CD4-positive, alpha-beta memory T cell (primary cell): ENCODE measurements at regions not wholly inside any gene's neighbourhood (a gene's known extent, or its start where the extent isn't known, plus 50 kb on each side); places are given as distances from the start of the nearest gene placed in this dataset.

ENCODE experiments used
- CTCF ChIA-PET: fragments of 350-600 bp; sonication (Branson Sonifier 250); formaldehyde crosslinking; loops from one replicate; lab custom pipeline; 2021; ENCODE audit warnings: inconsistent platforms; ENCODE audit not compliant: partially characterized antibody; lab: Charles Lee
- POLR2A ChIA-PET: fragments of 350-600 bp; sonication (Branson Sonifier 250); formaldehyde crosslinking; loops from one replicate; lab custom pipeline; 2021; ENCODE audit not compliant: partially characterized antibody; lab: Charles Lee
- DNase-seq, 5 donors: peaks; one replicate each; pipeline versions ENCODE4 v3.0.0 to v3.0.0-alpha.2; 2020 to 2022; ENCODE audit warnings: mixed read lengths in 1 of 5
- H3K27ac ChIP-seq: one replicate; pipeline ENCODE4 v1.7.0; 2013; ENCODE audit warnings: low read depth, low read length
- H3K27me3 ChIP-seq: 2 replicates; pipeline ENCODE4 v1.7.0; 2013; ENCODE audit warnings: mild to moderate bottlenecking, low read length, moderate library complexity; ENCODE audit not compliant: insufficient read depth
- H3K36me3 ChIP-seq: 2 replicates; pipeline ENCODE4 v1.7.0; 2013; ENCODE audit warnings: mild to moderate bottlenecking, low read length, moderate library complexity; ENCODE audit not compliant: insufficient read depth
- H3K4me1 ChIP-seq: 2 replicates; pipeline ENCODE4 v1.7.0; 2013; ENCODE audit warnings: mild to moderate bottlenecking, low read length, moderate library complexity; ENCODE audit not compliant: insufficient read depth
- H3K4me3 ChIP-seq, 2 donors: one replicate each; pipeline ENCODE4 v1.7.0; 2013; ENCODE audit warnings: low read length in 2 of 2, mild to moderate bottlenecking in 1 of 2
- H3K9me3 ChIP-seq, 2 donors: one replicate each; pipeline ENCODE4 v1.7.0; 2013; ENCODE audit warnings: low read length in 2 of 2, control low read depth in 1 of 2; ENCODE audit not compliant: control insufficient read depth in 1 of 2
- H3K27ac Mint-ChIP-seq, 7 donors: one replicate each; pipeline ENCODE4 v1.8.0; 2020 to 2021; ENCODE audit warnings: mixed read lengths in 7 of 7, mild to moderate bottlenecking in 6 of 7, inconsistent platforms in 3 of 7, moderate library complexity in 3 of 7
- H3K27me3 Mint-ChIP-seq, 2 donors: one replicate each; pipeline ENCODE4 v1.8.0; 2020 to 2021; ENCODE audit warnings: mixed read lengths in 2 of 2
- H3K36me3 Mint-ChIP-seq, 2 donors: one replicate each; pipeline ENCODE4 v1.8.0; 2020 to 2021; ENCODE audit warnings: mixed read lengths in 2 of 2, inconsistent platforms in 1 of 2, mild to moderate bottlenecking in 1 of 2
- H3K4me1 Mint-ChIP-seq, 4 donors: one replicate each; pipeline ENCODE4 v1.8.0; 2020 to 2021; ENCODE audit warnings: mixed read lengths in 4 of 4, mild to moderate bottlenecking in 1 of 4
- H3K4me3 Mint-ChIP-seq, 8 donors: one replicate each; pipeline ENCODE4 v1.8.0; 2020 to 2021; ENCODE audit warnings: mixed read lengths in 8 of 8, mild to moderate bottlenecking in 7 of 8, moderate library complexity in 6 of 8, inconsistent platforms in 3 of 8
- H3K9me3 Mint-ChIP-seq, 8 donors: one replicate each; pipeline ENCODE4 v1.8.0; 2020 to 2021; ENCODE audit warnings: mixed read lengths in 8 of 8, mild to moderate bottlenecking in 5 of 8, inconsistent platforms in 3 of 8, moderate library complexity in 1 of 8
- intact Hi-C: fragments of 100-400 bp; cut with micrococcal nuclease; formaldehyde crosslinking; loops from one replicate; pipeline ENCODE4 v1.15.1; 2023

DNA sequence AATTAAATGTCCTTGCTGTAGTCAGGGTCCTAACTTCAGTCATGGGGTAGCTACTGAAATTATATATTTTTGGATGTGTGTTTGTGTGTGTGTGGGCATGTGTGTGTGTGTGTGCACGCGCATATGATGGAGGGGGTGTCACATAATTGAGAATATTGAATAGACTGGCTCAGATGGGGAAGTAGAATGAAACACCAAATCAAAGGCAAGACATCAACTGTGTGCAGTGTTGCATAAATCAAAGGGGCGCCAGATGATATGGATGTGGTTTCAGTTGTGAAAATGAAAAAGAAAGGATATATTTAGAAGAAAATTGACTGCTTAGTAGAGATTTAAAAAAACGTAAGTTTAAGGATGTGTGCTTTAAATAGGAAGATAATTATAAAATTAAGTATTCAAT lies 144.2 kb upstream of the CEP162 start:
- Histone ChIP-seq H3K27ac (no peak overlapping the region), H3K9me3 (no peaks in the 10 kb centered on the region), H3K27me3 (no peaks in the 10 kb centered on the region), H3K4me3 (no peak overlapping the region), H3K36me3 (no peaks in the 10 kb centered on the region), H3K4me1 (no peaks in the 10 kb centered on the region)
- H3K36me3 Mint-ChIP-seq = no peaks in the 10 kb centered on the region
- no peaks in the 10 kb centered on the region for H3K4me1 Mint-ChIP-seq
- intact Hi-C loops = no loop called here
- ChIA-PET CTCF (no interaction called here), POLR2A (no interaction called here)
- peaks cover 0 to 12% (median 5%) of the 10 kb centered on the region in 8 donors for H3K9me3 Mint-ChIP-seq
- no peak overlapping the region for H3K27ac Mint-ChIP-seq
- H3K4me3 Mint-ChIP-seq = no peak overlapping the region
- no peaks in the 10 kb centered on the region for H3K27me3 Mint-ChIP-seq
- no peak for DNase-seq

DNA sequence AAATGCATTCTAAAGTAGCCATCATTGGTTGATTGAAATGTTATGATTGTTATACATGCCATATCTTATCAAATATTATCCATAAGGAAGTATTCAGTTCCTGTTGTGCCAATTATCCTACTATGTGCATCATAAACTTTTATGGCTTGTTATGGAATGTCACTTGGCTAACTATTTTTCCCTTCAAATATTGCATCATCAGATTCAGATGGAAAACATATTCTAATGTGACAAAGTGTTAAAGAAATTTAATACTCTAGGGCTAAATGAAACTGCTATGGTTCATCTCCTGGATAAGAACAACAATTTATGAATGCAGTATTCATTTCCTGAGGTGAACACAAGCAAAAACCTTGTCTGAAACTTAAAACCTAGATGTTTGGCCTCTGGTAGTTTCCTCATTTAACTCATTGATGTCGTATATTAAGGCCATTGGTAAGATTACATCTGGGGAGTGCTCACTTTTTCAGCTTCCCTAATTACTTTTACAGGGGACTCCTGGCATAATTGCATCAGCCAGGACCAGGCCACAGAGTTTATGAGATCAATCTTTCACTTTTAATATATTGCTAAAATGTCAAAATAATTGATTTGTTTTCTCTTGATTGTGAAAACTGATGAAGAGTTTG lies 134.9 kb upstream of the CEP162 start:
- H3K4me3 ChIP-seq = no peak overlapping the region
- H3K4me3 Mint-ChIP-seq = no peak overlapping the region
- no peaks in the 10 kb centered on the region for H3K9me3 ChIP-seq
- intact Hi-C loops = no loop called here
- H3K4me1 ChIP-seq = no peaks in the 10 kb centered on the region
- ChIA-PET POLR2A (no interaction called here), CTCF (no interaction called here)
- H3K4me1 Mint-ChIP-seq = no peaks in the 10 kb centered on the region
- peaks cover 0 to 2% (median 0%) of the 10 kb centered on the region in 8 donors for H3K9me3 Mint-ChIP-seq
- no peak overlapping the region for H3K27ac Mint-ChIP-seq
- no peak for DNase-seq
- no peaks in the 10 kb centered on the region for H3K27me3 Mint-ChIP-seq
- H3K27ac ChIP-seq = no peak overlapping the region
- H3K36me3 ChIP-seq = no peaks in the 10 kb centered on the region
- no peaks in the 10 kb centered on the region for H3K36me3 Mint-ChIP-seq
- no peaks in the 10 kb centered on the region for H3K27me3 ChIP-seq

DNA sequence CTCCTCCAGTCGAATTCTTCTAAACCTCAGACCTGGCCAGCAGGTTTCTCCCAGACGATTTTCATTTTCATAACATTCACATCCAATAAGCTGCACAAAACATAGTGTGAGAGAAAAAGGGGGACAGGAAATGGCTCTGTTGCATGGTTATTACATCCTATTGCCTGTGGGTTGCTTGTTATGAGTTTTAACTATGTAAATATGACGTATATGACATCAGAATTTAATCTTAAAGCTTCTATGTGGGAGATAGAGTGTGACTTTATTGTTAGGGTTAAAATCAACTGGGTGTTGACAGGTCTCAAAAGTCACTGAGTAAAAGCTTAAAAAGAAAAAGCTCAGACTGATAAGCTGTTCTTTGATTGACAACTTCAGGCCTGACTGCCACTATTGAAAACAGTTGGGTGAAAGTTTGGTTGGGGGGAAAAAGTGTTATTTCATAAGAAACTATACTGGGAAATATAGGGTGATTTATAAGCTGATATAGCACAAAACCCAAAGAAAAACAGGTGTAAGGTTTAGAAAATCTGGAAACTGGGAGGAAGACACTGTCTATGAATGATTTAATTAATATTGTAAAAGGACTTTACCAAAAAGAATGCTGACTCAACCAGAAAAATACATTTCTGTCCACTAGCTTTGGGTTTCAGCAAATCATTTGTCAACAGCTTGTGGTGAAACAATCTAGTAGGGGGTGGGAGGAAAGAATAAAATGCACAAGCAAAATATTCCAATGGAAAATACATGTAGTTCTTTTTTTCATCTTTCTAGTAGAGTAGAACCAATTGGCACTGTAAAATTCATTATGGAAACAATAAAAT lies 134.1 kb upstream of the CEP162 start:
- no peak overlapping the region for H3K4me3 ChIP-seq
- H3K9me3 Mint-ChIP-seq = peaks cover 0 to 5% (median 0%) of the 10 kb centered on the region in 8 donors
- no peaks in the 10 kb centered on the region for H3K27me3 ChIP-seq
- H3K4me1 Mint-ChIP-seq = no peaks in the 10 kb centered on the region
- H3K27me3 Mint-ChIP-seq = no peaks in the 10 kb centered on the region
- no peak overlapping the region for H3K27ac Mint-ChIP-seq
- POLR2A ChIA-PET = no interaction called here
- no peaks in the 10 kb centered on the region for H3K36me3 Mint-ChIP-seq
- no peaks in the 10 kb centered on the region for H3K36me3 ChIP-seq
- no peak overlapping the region for H3K4me3 Mint-ChIP-seq
- intact Hi-C loops = no loop called here
- CTCF ChIA-PET = no interaction called here
- DNase-seq = no peak
- no peaks in the 10 kb centered on the region for H3K9me3 ChIP-seq
- no peaks in the 10 kb centered on the region for H3K4me1 ChIP-seq
- H3K27ac ChIP-seq = no peak overlapping the region

DNA sequence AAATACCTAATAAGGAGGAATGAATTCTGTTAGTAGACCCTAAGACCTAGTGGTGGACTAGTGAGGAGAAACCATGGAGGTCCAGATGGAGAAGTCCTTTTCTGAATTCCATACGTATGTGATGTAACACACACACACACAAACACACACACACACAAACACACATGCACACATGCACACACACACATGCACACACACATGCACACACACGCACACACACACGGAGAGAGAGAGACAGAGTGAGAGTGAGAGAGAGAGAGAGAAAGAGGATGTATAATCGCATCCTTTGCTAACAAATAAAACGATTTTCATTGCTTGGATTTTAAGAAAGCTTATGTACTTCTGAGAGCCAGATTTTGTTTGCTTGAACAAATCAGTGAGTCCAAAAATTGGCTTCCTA lies 132.6 kb upstream of the CEP162 start:
- Mint-ChIP-seq H3K4me3 (no peak overlapping the region), H3K9me3 (peaks cover 0 to 5% (median 0%) of the 10 kb centered on the region in 8 donors), H3K36me3 (no peaks in the 10 kb centered on the region), H3K4me1 (no peaks in the 10 kb centered on the region), H3K27me3 (no peaks in the 10 kb centered on the region), H3K27ac (no peak overlapping the region)
- H3K9me3 ChIP-seq = no peaks in the 10 kb centered on the region
- no peak for DNase-seq
- H3K4me1 ChIP-seq = no peaks in the 10 kb centered on the region
- H3K27me3 ChIP-seq = no peaks in the 10 kb centered on the region
- CTCF ChIA-PET = no interaction called here
- no peaks in the 10 kb centered on the region for H3K36me3 ChIP-seq
- no peak overlapping the region for H3K27ac ChIP-seq
- POLR2A ChIA-PET = no interaction called here
- intact Hi-C loops = no loop called here
- H3K4me3 ChIP-seq = no peak overlapping the region

DNA sequence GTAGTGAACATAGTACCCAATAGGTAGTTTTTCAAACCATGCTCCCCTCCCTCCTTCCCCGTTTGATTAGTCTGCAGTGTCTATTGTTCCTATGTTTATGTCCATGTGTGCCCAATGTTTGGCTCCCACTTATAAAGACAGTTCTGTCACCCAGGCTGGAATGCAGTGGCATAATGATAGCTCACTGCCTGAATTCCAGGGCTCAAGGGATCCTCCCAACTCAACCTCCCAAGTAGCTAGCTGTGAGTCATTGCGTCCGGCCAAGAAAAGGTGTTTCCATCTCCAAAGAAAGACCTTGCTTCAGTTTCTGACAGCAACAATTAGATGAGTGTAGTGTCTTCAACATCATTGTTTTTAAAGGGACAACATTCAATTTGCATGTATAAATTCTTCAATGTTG lies 131.1 kb upstream of the CEP162 start:
- DNase-seq = no peak
- Histone ChIP-seq H3K4me3 (no peak overlapping the region), H3K4me1 (no peaks in the 10 kb centered on the region), H3K27me3 (no peaks in the 10 kb centered on the region), H3K36me3 (no peaks in the 10 kb centered on the region), H3K27ac (no peak overlapping the region), H3K9me3 (no peaks in the 10 kb centered on the region)
- Mint-ChIP-seq H3K36me3 (no peaks in the 10 kb centered on the region), H3K4me3 (no peak overlapping the region), H3K27me3 (no peaks in the 10 kb centered on the region), H3K4me1 (no peaks in the 10 kb centered on the region), H3K9me3 (peaks cover 0 to 5% (median 0%) of the 10 kb centered on the region in 8 donors), H3K27ac (no peak overlapping the region)
- intact Hi-C loops = no loop called here
- POLR2A ChIA-PET = no interaction called here
- CTCF ChIA-PET = no interaction called here

DNA sequence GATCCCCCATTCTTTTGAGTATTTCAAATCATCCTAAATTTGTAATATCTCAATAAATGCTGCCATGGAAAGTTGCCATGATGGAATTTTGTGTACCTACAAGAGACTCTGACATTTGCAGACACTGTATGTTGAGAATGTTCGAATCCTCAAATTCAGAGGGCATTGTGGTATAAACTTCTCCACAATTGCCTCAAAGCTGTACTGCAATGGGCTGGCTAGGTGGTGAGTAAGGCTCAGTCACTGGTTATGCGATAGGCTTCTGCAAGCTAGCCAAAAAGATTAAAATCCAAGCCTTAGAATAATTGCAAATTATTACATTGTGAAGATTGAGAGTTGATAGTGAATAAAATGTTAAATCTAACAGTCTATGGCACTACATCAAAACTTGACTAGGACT lies 130.2 kb upstream of the CEP162 start:
- POLR2A ChIA-PET = no interaction called here
- H3K27ac Mint-ChIP-seq = no peak overlapping the region
- no peaks in the 10 kb centered on the region for H3K4me1 ChIP-seq
- H3K9me3 Mint-ChIP-seq = peaks cover 0 to 5% (median 0%) of the 10 kb centered on the region in 8 donors
- no peak for DNase-seq
- no peaks in the 10 kb centered on the region for H3K27me3 ChIP-seq
- intact Hi-C loops = no loop called here
- no peak overlapping the region for H3K4me3 Mint-ChIP-seq
- H3K36me3 Mint-ChIP-seq = no peaks in the 10 kb centered on the region
- no peaks in the 10 kb centered on the region for H3K36me3 ChIP-seq
- no peak overlapping the region for H3K27ac ChIP-seq
- no peaks in the 10 kb centered on the region for H3K9me3 ChIP-seq
- H3K4me1 Mint-ChIP-seq = no peaks in the 10 kb centered on the region
- no peak overlapping the region for H3K4me3 ChIP-seq
- H3K27me3 Mint-ChIP-seq = no peaks in the 10 kb centered on the region
- CTCF ChIA-PET = no interaction called here

DNA sequence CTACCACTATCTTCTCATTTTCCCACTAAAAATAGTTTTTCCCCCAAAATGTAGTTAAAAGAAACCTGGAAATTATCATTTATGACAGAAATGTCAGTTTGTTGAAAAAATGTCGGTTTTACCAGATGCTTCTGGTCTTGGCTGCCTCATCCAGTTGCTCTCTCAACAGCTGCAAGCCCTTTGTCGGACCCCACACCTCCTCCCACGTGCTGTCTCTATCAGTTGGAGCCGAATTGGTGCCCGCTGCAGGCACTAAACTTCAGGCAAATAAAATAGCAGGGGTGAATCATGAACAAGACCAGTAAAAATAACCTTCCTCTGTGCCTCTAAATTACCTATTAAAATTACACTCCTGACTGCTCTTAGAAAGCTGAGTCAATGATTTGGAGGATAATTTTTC lies 129.5 kb upstream of the CEP162 start:
- H3K27ac Mint-ChIP-seq = no peak overlapping the region
- CTCF ChIA-PET = no interaction called here
- POLR2A ChIA-PET = no interaction called here

More for the DNA sequence above, 129.5 kb upstream of the CEP162 start:
- no peaks in the 10 kb centered on the region for H3K9me3 ChIP-seq
- no peaks in the 10 kb centered on the region for H3K27me3 ChIP-seq
- Mint-ChIP-seq H3K4me1 (no peaks in the 10 kb centered on the region), H3K4me3 (no peak overlapping the region), H3K27me3 (no peaks in the 10 kb centered on the region), H3K36me3 (no peaks in the 10 kb centered on the region), H3K9me3 (peaks cover 0 to 5% (median 0%) of the 10 kb centered on the region in 8 donors)
- DNase-seq = no peak
- H3K4me3 ChIP-seq = no peak overlapping the region
- no peaks in the 10 kb centered on the region for H3K36me3 ChIP-seq
- intact Hi-C loops = no loop called here
- no peaks in the 10 kb centered on the region for H3K4me1 ChIP-seq
- no peak overlapping the region for H3K27ac ChIP-seq
